Choroid plexus epithelial cell (primary cell): ENCODE measurements at regions not wholly inside any gene's neighbourhood (a gene's known extent, or its start where the extent isn't known, plus 50 kb on each side); places are given as distances from the start of the nearest gene placed in this dataset.
A peak's percentile ranks its signal among the peaks of the same experiment; 100 is the strongest.

Experiments used
- DNase-seq: peaks from one replicate; pipeline ENCODE4 v3.0.0-alpha.2; 2010; ENCODE audit warnings: low read depth
- H3K4me3 ChIP-seq: 2 replicates; pipeline ENCODE4 v1.5.1; 2011; ENCODE audit warnings: low read depth, mild to moderate bottlenecking, control low read depth, low read length, moderate library complexity
- CTCF ChIP-seq: conservative IDR thresholded peaks from 2 replicates; pipeline ENCODE4 v1.5.1; 2011; ENCODE audit warnings: low read depth, mild to moderate bottlenecking, control low read depth, inconsistent platforms, low read length, moderate library complexity

- DNase-seq: no peak
- H3K4me3 ChIP-seq: no peak overlapping the region
- TF ChIP-seq CTCF: no peak
Observed at GRCh38 chr3:64911138-64911537, 223.3 kb upstream of the ADAMTS9 start.

- DNase-seq: no peak
- no peak overlapping the region for H3K4me3 ChIP-seq
- TF ChIP-seq CTCF: no peak
Observed at GRCh38 chr3:64909757-64910467, 222.1 kb upstream of the ADAMTS9 start.

GRCh38 chr3:64909011-64909410, 221.2 kb upstream of the ADAMTS9 start:
- no peak for DNase-seq
- H3K4me3 ChIP-seq: no peak overlapping the region
- TF ChIP-seq CTCF: no peak

GRCh38 chr3:64908251-64908685, 220.5 kb upstream of the ADAMTS9 start:
- no peak for TF ChIP-seq CTCF
- no peak for DNase-seq
- no peak overlapping the region for H3K4me3 ChIP-seq

GRCh38 chr3:64905906-64906410, 218.2 kb upstream of the ADAMTS9 start:
- no peak overlapping the region for H3K4me3 ChIP-seq
- TF ChIP-seq CTCF: no peak
- no peak for DNase-seq

- TF ChIP-seq CTCF: no peak
- peak; percentile 69 for DNase-seq
- H3K4me3 ChIP-seq: no peak overlapping the region
Observed at GRCh38 chr3:64903006-64903405, 215.2 kb upstream of the ADAMTS9 start.

- DNase-seq: no peak
- H3K4me3 ChIP-seq: no peak overlapping the region
- no peak for TF ChIP-seq CTCF
Observed at GRCh38 chr3:64901986-64902516, 214.3 kb upstream of the ADAMTS9 start.
